GM12891 (cell line): ENCODE measurements at regions not wholly inside any gene's neighbourhood (a gene's known extent, or its start where the extent isn't known, plus 50 kb on each side); places are given as distances from the start of the nearest gene placed in this dataset.
"Not testable (repeated sequence)": the region's sequence is repeated elsewhere in the genome, so short reads cannot be mapped to it uniquely, and the experiment has no call there.

ENCODE experiments used
- PAX5 ChIP-seq: IDR thresholded peaks from 2 replicates; pipeline ENCODE4 v1.6.1; 2011; ENCODE audit warnings: low read length, moderate library complexity, mild to moderate bottlenecking; ENCODE audit not compliant: insufficient read depth, severe bottlenecking
- POLR2A ChIP-seq: IDR thresholded peaks from 2 replicates; pipeline ENCODE4 v1.6.1; 2011; ENCODE audit warnings: low read depth, low read length, control low read depth
- POLR2AphosphoS5 ChIP-seq: IDR thresholded peaks from 2 replicates; pipeline ENCODE4 v1.6.1; 2011; ENCODE audit warnings: low read depth, low read length, control low read depth
- TAF1 ChIP-seq: IDR thresholded peaks from 2 replicates; pipeline ENCODE4 v1.6.1; 2011; ENCODE audit warnings: low read depth, low read length, control low read depth

- not testable (repeated sequence) for TF ChIP-seq POLR2A, TAF1, POLR2AphosphoS5, PAX5
Observed at GRCh38 chr20:20784450-20784849, 72.0 kb upstream of the RALGAPA2 start.
